ENCODE measurements at regions not wholly inside any gene's neighbourhood (a gene's known extent, or its start where the extent isn't known, plus 50 kb on each side); places are given as distances from the start of the nearest gene placed in this dataset.

GRCh38 chr2:105449076-105449475, 50.2 kb upstream of the FHL2 start:
- H3K9ac ChIP-seq: no peak overlapping the region
- H3K27me3 Mint-ChIP-seq (ENCODE audit: insufficient read depth, low read depth): no peaks in the 10 kb centered on the region
- no peaks in the 10 kb centered on the region for H3K36me3 ChIP-seq
- TF ChIP-seq CTCF (IDR thresholded peaks at IDR 0.05) (no peak), EZH2phosphoT487 (IDR thresholded peaks at IDR 0.05) (no peak), EZH2 (IDR thresholded peaks at IDR 0.05) (no peak)
- H3K4me3 ChIP-seq: no peak overlapping the region
- no peaks in the 10 kb centered on the region for H3K27me3 ChIP-seq
- H3F3A ChIP-seq (ENCODE audit: low read depth): no peaks in the 10 kb centered on the region
- H2AFZ ChIP-seq (replicated peaks): no peak overlapping the region
- no peaks in the 10 kb centered on the region for H3K4me1 ChIP-seq
- H3K9me3 ChIP-seq (ENCODE audit: low read depth): no peaks in the 10 kb centered on the region
- H3K4me2 ChIP-seq: no peak overlapping the region
- no peaks in the 10 kb centered on the region for H3K36me3 Mint-ChIP-seq
- no peak overlapping the region for H3K27ac Mint-ChIP-seq
- no peaks in the 10 kb centered on the region for H3K9me3 Mint-ChIP-seq
- no peaks in the 10 kb centered on the region for H3K79me2 ChIP-seq (ENCODE audit: low read depth)
- no peaks in the 10 kb centered on the region for H4K20me1 ChIP-seq (ENCODE audit: low read depth)
- H3K4me3 Mint-ChIP-seq: no peak overlapping the region
- H3K4me1 Mint-ChIP-seq: no peaks in the 10 kb centered on the region
- no peak for DNase-seq (ENCODE audit: low spot score)
- no peak overlapping the region for H3K27ac ChIP-seq
